Mesodermal cell (in vitro differentiated cells): ENCODE measurements at regions not wholly inside any gene's neighbourhood (a gene's known extent, or its start where the extent isn't known, plus 50 kb on each side); places are given as distances from the start of the nearest gene placed in this dataset.
"Not testable (repeated sequence)": the region's sequence is repeated elsewhere in the genome, so short reads cannot be mapped to it uniquely, and the experiment has no call there.

Experiments used
- H3K27ac ChIP-seq: 2 replicates; pipeline ENCODE4 v1.7.0; 2013; ENCODE audit warnings: mild to moderate bottlenecking, low read depth, low read length, moderate library complexity; ENCODE audit not compliant: severe bottlenecking
- H3K36me3 ChIP-seq: 2 replicates; pipeline ENCODE4 v1.7.1; 2013; ENCODE audit warnings: mild to moderate bottlenecking, low read length, moderate library complexity; ENCODE audit not compliant: control insufficient read depth, insufficient read depth
- H3K4me1 ChIP-seq: one replicate; pipeline ENCODE4 v1.7.1; 2013; ENCODE audit warnings: mild to moderate bottlenecking, low read length; ENCODE audit not compliant: insufficient read depth, control insufficient read depth, poor library complexity, severe bottlenecking
- H3K4me3 ChIP-seq: 2 replicates; pipeline ENCODE4 v1.7.0; 2013; ENCODE audit warnings: low read length, control low read depth, mild to moderate bottlenecking; ENCODE audit not compliant: insufficient read depth, poor library complexity, severe bottlenecking; ENCODE audit errors: extremely low read depth
- H3K9me3 ChIP-seq: 2 replicates; pipeline ENCODE4 v1.7.1; 2013; ENCODE audit warnings: mild to moderate bottlenecking, low read length, moderate library complexity; ENCODE audit not compliant: control insufficient read depth
- WGBS, 2 experiments: methylation state at CpG; one replicate each; pipeline ENCODE4 v1.1.5; 2013; ENCODE audit warnings: missing lambda C conversion rate in 2 of 2; ENCODE audit not compliant: insufficient coverage in 2 of 2; 5-methylcytosine and 5-hydroxymethylcytosine counted together

DNA sequence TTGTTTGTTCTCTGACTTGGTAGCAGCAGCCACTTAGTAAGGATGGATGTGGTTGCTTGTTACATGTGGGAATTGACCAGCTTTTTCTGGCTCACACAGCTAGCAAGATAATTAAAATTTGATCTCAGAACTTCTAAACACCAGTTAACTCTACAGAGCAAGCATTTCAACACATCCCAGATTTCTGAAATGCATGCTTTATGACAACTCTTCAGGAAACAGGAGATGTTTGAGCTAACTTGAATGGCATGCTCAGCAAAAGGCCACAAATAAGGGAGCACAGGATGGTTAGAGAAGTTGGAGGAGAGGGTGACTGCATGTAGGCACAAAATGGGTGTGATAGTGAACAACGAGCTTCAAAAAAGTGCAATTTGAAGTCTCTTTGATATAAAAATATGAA, 167.1 kb upstream of the SPRY2 start:
- WGBS, 2 experiments: 89 to 91% methylated on average over 1 of the region's 1 CpG
- no peaks in the 10 kb centered on the region for H3K36me3 ChIP-seq

DNA sequence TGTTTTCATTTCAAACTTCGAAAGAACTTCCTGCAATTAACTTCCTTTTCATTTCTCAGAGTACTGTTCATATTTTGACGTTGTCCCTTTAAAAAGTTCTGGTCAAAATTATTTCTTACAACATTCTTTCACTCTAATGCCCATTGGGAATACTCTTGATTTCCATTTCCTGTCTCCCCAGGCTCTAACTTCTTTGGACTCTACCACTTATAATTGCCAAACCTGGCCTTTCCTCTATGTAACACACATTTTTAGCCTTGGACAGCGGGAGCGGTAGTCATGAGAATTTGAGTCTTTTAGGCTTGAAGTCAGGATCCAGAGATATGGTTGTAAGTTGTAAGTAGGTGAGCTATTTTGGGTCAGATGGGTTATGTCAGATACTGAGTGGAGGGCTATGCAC, 163.5 kb upstream of the SPRY2 start:
- H3K9me3 ChIP-seq: peaks cover 7% of the 10 kb centered on the region
- no peaks in the 10 kb centered on the region for H3K36me3 ChIP-seq
- H3K4me1 ChIP-seq: no peaks in the 10 kb centered on the region
- 46 to 73% methylated on average over 2 to 4 of the region's 4 CpGs for WGBS, 2 experiments
- H3K27ac ChIP-seq: no peak overlapping the region
- no peak overlapping the region for H3K4me3 ChIP-seq

More for the DNA sequence above, 167.1 kb upstream of the SPRY2 start:
- Histone ChIP-seq H3K27ac (no peak overlapping the region), H3K4me3 (no peak overlapping the region), H3K4me1 (peaks cover 5% of the 10 kb centered on the region), H3K9me3 (peaks cover 7% of the 10 kb centered on the region)

DNA sequence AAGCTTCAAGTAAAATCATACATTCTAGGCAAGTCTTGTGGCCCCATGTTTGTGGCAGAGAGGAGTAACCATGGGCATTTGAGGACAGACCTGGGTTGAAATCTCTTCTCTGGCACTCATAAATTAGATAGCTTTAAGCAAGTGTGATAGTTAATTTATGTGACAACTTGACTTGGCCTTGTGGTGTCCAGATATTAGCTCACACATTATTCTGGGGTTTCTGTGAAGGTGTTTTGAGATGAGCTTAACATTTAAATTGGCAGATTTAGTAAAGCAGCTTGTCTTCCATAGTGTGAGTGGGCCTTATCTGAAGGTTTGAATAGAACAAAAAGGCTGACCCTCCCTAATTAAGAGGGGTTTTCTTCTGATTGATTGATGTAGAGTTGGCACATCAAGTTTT, 161.4 kb upstream of the SPRY2 start:
- Histone ChIP-seq H3K4me3 (no peak overlapping the region), H3K4me1 (no peaks in the 10 kb centered on the region), H3K27ac (no peak overlapping the region), H3K9me3 (peaks cover 7% of the 10 kb centered on the region), H3K36me3 (no peaks in the 10 kb centered on the region)

DNA sequence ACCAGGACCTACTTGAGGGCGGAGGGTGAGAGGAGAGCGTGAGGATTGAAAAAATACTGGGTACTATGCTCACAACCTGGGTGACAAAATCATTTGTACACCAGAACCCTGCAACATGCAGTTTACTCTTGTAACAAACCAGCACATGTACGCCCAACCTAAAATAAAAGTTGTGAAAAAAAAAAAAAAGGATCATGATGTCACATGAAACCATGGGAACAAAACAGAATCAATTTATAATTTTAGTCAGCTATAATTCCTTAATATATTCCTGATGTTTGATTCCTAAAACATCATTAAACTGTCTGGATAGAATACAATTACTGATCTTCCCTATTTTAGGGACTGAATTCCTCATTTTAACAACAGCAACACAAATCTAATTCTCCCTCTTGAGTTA, 160.6 kb upstream of the SPRY2 start:
- Histone ChIP-seq H3K4me3 (no peak overlapping the region), H3K27ac (no peak overlapping the region), H3K4me1 (no peaks in the 10 kb centered on the region), H3K36me3 (no peaks in the 10 kb centered on the region), H3K9me3 (peaks cover 7% of the 10 kb centered on the region)
- 80% methylated on average over 1 of the region's 3 CpGs; no CpG with 5 or more reads in 1 of the 2 experiments for WGBS, 2 experiments

DNA sequence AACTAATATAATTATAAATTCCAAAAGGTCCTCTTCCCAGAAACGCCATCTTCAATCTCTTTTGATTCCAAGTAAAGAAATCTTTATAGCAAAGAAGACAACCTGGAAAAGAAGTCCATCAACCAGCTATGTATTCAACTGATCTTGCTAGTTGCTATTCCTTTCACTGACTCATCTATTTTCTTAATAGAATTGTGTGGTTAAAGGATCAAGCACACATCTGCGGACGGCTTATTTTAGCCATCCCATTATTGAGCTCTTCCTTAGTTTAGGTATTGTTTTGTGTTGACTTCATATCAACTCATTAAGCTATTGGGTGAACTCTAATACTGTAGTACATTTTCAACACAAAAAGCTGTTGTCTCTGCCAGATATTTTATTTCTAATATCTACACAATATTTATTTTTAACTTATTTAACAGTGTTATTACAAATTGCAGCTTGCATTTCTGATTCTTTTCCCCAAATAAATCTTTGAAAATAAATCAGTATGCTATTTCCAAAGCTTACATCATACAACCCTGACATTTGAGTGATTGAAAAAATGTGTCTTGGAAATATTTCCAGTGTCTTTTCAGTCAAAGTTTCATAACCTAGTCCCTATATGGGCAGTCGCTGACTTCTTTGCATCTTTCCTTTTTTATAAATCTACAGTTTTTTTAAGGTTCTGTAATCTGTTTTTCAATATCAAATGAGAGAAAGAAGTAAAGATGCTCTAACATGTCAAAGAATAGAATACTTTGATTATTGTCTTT, 158.8 kb upstream of the SPRY2 start:
- Histone ChIP-seq H3K4me3 (no peak overlapping the region), H3K27ac (no peak overlapping the region), H3K9me3 (no peaks in the 10 kb centered on the region), H3K36me3 (no peaks in the 10 kb centered on the region), H3K4me1 (no peaks in the 10 kb centered on the region)
- WGBS, 2 experiments: 80 to 86% methylated on average over 1 of the region's 4 CpGs

DNA sequence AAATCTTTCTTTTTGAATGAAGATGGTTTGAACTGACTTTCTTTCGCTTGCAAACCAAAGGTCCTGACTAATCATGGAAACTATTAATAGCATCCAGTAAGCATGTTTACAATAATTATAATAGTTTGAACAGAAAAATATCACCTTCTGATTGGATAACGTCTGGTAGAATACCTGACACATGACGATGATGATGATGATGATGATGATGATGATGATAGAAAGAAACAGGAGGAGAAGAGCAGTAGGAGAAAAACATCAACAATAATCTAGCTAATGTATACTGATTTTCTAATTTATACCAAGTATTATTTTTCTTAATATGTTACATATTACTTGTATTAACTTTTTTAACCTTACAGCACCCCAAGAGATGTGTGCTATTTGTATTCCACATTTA, 157.5 kb upstream of the SPRY2 start:
- H3K27ac ChIP-seq: no peak overlapping the region
- H3K36me3 ChIP-seq: no peaks in the 10 kb centered on the region
- no peak overlapping the region for H3K4me3 ChIP-seq
- no CpG with 5 or more reads among the region's 3 CpGs for WGBS, 2 experiments
- no peaks in the 10 kb centered on the region for H3K9me3 ChIP-seq
- H3K4me1 ChIP-seq: no peaks in the 10 kb centered on the region

DNA sequence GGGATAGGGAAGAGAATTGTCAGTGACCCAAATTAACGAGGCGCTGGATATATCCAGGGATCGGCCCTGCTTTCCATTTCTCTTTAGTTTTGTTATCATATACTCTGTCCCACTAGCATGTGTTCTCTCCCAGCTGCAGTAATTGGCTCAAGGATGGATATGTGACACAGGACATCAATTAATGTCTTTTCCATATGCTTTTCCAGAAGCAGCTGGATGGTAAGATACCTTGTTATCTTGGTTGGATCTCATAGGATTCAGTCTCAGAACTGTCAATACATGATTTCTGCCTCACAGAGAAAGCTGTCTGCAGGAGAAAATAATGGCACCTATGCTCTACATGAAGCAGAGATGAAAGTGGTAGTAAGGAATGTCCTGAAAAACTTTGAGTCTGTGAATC, 157.1 kb upstream of the SPRY2 start:
- H3K27ac ChIP-seq: no peak overlapping the region
- H3K36me3 ChIP-seq: no peaks in the 10 kb centered on the region
- no peaks in the 10 kb centered on the region for H3K9me3 ChIP-seq
- no peak overlapping the region for H3K4me3 ChIP-seq
- 80 to 100% methylated on average over 1 to 3 of the region's 3 CpGs for WGBS, 2 experiments
- no peaks in the 10 kb centered on the region for H3K4me1 ChIP-seq

DNA sequence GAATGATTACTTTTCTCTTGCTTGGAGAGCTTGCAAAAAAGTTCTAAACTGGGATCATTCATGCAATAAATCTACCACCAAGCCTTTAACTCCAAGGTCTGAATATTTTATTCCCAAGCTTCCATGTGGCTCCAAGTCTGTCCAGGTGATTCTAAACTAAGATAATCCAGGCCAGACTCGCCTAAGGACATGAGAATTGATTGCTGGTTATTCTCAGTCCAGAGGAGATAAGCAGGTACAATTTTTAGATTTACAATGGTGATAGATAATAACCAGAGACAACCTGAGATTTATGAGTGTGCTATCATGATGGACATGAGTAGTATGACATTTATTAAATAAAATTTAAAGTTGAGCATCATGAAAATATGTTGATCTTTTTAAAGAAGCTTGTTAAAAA, 156.5 kb upstream of the SPRY2 start:
- Histone ChIP-seq H3K9me3 (no peaks in the 10 kb centered on the region), H3K27ac (no peak overlapping the region), H3K36me3 (no peaks in the 10 kb centered on the region), H3K4me1 (no peaks in the 10 kb centered on the region), H3K4me3 (no peak overlapping the region)
- WGBS, 2 experiments: no CpG with 5 or more reads among the region's 1 CpG

DNA sequence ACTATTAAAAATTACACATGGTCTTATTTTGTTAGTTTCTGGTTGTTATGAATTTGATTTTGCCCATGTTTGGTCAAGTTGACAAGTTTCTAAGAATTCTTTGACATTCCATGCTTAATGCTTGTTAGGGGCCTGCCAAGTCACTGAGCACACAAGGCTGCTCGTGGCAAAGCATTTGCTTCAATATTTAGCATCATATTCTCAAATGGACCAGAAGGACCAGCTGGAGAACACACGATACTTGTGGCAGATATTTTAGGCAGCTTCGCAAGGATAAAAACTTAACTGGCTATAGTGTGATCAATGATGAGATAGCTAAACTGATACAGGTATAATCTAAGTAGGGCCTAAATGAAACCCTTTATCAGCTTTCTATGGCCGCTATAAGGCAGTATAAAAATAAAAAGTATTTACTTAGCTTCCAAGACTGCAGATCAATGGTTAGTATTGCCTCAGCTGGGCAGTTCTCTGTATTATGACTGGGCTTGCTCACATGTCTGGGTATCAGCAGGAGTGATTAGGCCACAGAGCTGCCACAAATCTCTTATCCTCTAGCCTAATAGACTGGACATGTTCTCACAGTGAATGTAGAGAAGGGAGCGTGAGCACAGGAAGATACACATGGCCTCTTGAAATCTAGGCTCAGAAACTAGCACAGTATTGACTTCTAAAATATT, 155.9 kb upstream of the SPRY2 start:
- Histone ChIP-seq H3K4me1 (no peaks in the 10 kb centered on the region), H3K9me3 (no peaks in the 10 kb centered on the region), H3K36me3 (no peaks in the 10 kb centered on the region), H3K4me3 (no peak overlapping the region), H3K27ac (no peak overlapping the region)
- 90 to 96% methylated on average over 2 to 4 of the region's 5 CpGs for WGBS, 2 experiments

DNA sequence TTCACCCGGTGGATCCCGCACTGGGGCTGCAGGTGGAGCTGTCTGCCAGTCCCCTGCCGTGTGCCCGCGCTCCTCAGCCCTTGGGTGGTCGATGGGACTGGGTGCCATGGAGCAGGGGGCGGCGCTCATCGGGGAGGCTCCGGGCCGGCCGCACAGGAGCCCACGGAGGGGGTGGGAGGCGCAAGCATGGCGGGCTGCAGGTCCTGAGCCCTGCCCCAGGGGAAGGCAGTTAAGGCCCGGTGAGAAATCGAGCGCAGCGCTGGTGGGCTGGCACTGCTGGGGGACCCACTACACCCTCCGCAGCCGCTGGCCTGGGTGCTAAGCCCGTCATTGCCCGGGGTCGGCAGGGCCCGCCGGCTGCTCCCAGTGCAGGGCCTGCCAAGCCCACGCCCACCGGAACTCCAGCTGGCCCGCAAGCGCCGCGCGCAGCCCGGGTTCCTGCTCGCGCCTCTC, 149.6 kb upstream of the SPRY2 start:
- not testable (repeated sequence) for H3K4me1 ChIP-seq, H3K4me3 ChIP-seq, H3K9me3 ChIP-seq, H3K27ac ChIP-seq, H3K36me3 ChIP-seq
- 91 to 92% methylated on average over 30 to 31 of the region's 36 CpGs for WGBS, 2 experiments

DNA sequence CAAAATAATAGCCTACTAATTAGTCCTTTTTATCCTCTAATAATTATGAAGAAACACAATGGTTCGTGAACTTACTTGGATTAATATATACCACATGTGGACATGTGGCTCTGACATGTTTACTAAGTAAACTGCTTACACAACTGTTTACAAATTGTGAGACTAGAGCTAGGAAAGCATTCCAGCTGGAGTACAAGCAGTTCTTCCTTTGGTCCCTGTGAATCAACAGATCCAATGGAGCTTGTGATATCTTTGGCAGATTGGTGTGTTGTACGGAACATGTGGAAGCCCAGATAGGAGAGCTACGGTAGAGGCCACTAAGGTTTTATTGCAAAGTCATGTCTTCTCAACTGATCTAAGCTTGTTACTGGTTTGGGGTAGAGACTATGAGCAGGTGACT, 145.5 kb upstream of the SPRY2 start:
- H3K36me3 ChIP-seq: no peaks in the 10 kb centered on the region
- H3K4me3 ChIP-seq: no peak overlapping the region
- H3K9me3 ChIP-seq: no peaks in the 10 kb centered on the region
- H3K27ac ChIP-seq: no peak overlapping the region
- 87 to 95% methylated on average over 2 of the region's 3 CpGs for WGBS, 2 experiments
- no peaks in the 10 kb centered on the region for H3K4me1 ChIP-seq
